ENCODE measurements at regions not wholly inside any gene's neighbourhood (a gene's known extent, or its start where the extent isn't known, plus 50 kb on each side); places are given as distances from the start of the nearest gene placed in this dataset.

DNA sequence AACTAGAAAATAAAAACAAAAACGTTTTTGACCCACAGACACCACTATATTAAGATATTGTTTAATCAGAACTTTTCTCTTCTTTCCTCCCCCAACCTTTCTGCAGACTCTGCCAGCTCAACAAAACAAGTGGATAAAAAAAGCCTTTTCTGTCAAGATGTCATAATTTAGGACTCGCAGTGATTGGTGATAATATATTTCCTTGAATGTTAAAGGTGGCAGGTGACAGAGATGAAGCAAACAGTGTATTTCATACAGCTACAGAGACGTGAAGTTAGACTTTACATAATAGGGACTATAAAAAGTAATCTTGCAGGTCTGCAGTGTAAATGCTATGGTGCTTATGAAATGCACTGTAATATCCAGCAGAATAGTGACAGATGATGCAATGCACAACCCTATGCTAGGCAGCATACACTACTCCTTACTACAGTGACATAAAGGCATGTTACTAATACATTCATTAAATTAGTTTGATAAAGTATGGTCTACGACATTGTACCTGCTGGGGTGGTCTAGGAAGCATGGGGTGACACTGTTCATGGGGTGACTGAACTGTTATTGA is 326.7 kb upstream of the GRAMD2B start:
- DNase-seq (ENCODE audit: low spot score) = no peak
- no TSS peak for BruUV-seq (replicated peaks)

DNA sequence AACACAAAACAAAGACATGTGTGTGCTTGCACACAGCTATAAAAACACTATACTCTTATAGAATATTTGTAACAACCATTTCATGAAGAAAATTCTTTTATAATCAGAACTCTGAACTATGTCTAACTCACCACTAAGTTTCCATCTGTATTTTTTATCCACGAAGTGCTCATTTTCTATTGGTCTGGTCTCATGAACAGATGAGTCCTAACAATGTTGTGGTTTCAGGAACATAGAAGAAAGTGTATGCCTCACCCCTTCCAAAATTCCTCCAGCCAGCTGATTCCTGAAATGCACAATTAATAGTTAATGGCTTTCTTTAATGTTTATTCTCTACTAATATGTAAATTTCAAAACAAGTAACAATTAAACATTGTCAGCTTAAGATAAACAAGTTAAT is 325.3 kb upstream of the GRAMD2B start:
- Histone ChIP-seq H3K9me3 (ENCODE audit: low read length) (no peaks in the 10 kb centered on the region), H3K27me3 (ENCODE audit: control insufficient read depth in 1 of 2, insufficient read depth in 2 of 2, low read length in 2 of 2) (no peaks in the 10 kb centered on the region), H3K27ac (ENCODE audit: extremely low read length, insufficient read depth, low read length) (no peak overlapping the region), H4K20me1 (ENCODE audit: insufficient read depth, low read length) (no peaks in the 10 kb centered on the region), H2AFZ (ENCODE audit: low read length) (no peak overlapping the region), H3K4me3 (replicated peaks in 1 of 3; ENCODE audit: insufficient read depth in 1 of 3, low read depth in 2 of 3, low read length in 3 of 3) (no peak overlapping the region), H3K79me2 (ENCODE audit: insufficient read depth, low read length) (no peaks in the 10 kb centered on the region), H3K9ac (ENCODE audit: insufficient read depth, low read depth, low read length) (no peak overlapping the region), H3K36me3 (replicated peaks in 1 of 2; ENCODE audit: control insufficient read depth in 1 of 2, insufficient read depth in 2 of 2, low read length in 2 of 2) (no peaks in the 10 kb centered on the region), H3K4me1 (ENCODE audit: insufficient read depth, low read length) (no peaks in the 10 kb centered on the region), H3K4me2 (ENCODE audit: low read depth, low read length) (no peak overlapping the region)
- intact Hi-C loops (cut with micrococcal nuclease; ENCODE audit: unreplicated experiment) = no loop called here
- DNase-seq (ENCODE audit: low spot score) = no peak
- ChIA-PET POLR2A (no interaction called here), CTCF (ENCODE audit: low intra/inter-chr PET ratio, low total read pairs) (no interaction called here)
- 0% methylated on average over 1 of the region's 1 CpG for WGBS (ENCODE audit: low lambda C conversion rate)
- no peak for FAIRE-seq
- in situ Hi-C loops (cut with HindIII; ENCODE audit: extremely low pct_ligation_motif_present, low pct_unique_long_range_greater_than_20kb) = no loop called here
- no peak for TF ChIP-seq ONECUT2 (CRISPR knock-in tag; IDR thresholded peaks at IDR 0.05)
- no peak for TF ChIP-seq FOXJ3 (CRISPR knock-in tag; IDR thresholded peaks at IDR 0.05; ENCODE audit: borderline replicate concordance)
- TF ChIP-seq NFYB (CRISPR knock-in tag; IDR thresholded peaks at IDR 0.05) = no peak
- no peak for TF ChIP-seq FLYWCH1 (CRISPR knock-in tag; IDR thresholded peaks at IDR 0.05)
- TF ChIP-seq, protein P1, sequence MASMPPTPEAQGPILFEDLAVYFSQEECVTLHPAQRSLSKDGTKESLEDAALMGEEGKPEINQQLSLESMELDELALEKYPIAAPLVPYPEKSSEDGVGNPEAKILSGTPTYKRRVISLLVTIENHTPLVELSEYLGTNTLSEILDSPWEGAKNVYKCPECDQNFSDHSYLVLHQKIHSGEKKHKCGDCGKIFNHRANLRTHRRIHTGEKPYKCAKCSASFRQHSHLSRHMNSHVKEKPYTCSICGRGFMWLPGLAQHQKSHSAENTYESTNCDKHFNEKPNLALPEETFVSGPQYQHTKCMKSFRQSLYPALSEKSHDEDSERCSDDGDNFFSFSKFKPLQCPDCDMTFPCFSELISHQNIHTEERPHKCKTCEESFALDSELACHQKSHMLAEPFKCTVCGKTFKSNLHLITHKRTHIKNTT (CRISPR knock-in tag; IDR thresholded peaks at IDR 0.05) = no peak
- no peak for TF ChIP-seq ZNF350 (CRISPR knock-in tag; IDR thresholded peaks at IDR 0.05; ENCODE audit: borderline replicate concordance, low read depth)
- no peak for TF ChIP-seq SMAD3 (CRISPR knock-in tag; IDR thresholded peaks at IDR 0.05)
- no peak for TF ChIP-seq NRL (CRISPR knock-in tag; IDR thresholded peaks at IDR 0.05; ENCODE audit: borderline replicate concordance)
- TF ChIP-seq HIVEP1 (CRISPR knock-in tag; IDR thresholded peaks at IDR 0.05) = no peak
- no peak for ATAC-seq
- no TSS peak for BruUV-seq (replicated peaks)

More for the DNA sequence above, 326.7 kb upstream of the GRAMD2B start:
- Histone ChIP-seq H3K9ac (ENCODE audit: insufficient read depth, low read depth, low read length) (no peak overlapping the region), H3K4me2 (ENCODE audit: low read depth, low read length) (no peak overlapping the region), H3K36me3 (replicated peaks in 1 of 2; ENCODE audit: control insufficient read depth in 1 of 2, insufficient read depth in 2 of 2, low read length in 2 of 2) (no peaks in the 10 kb centered on the region), H3K4me3 (replicated peaks in 1 of 3; ENCODE audit: insufficient read depth in 1 of 3, low read depth in 2 of 3, low read length in 3 of 3) (no peak overlapping the region), H3K4me1 (ENCODE audit: insufficient read depth, low read length) (no peaks in the 10 kb centered on the region), H3K27ac (ENCODE audit: extremely low read length, insufficient read depth, low read length) (no peak overlapping the region), H3K9me3 (ENCODE audit: low read length) (no peaks in the 10 kb centered on the region), H4K20me1 (ENCODE audit: insufficient read depth, low read length) (no peaks in the 10 kb centered on the region), H3K79me2 (ENCODE audit: insufficient read depth, low read length) (no peaks in the 10 kb centered on the region), H2AFZ (ENCODE audit: low read length) (no peak overlapping the region), H3K27me3 (ENCODE audit: control insufficient read depth in 1 of 2, insufficient read depth in 2 of 2, low read length in 2 of 2) (no peaks in the 10 kb centered on the region)
- ChIA-PET CTCF (ENCODE audit: low intra/inter-chr PET ratio, low total read pairs) (no interaction called here), POLR2A (no interaction called here)
- in situ Hi-C loops (cut with HindIII; ENCODE audit: extremely low pct_ligation_motif_present, low pct_unique_long_range_greater_than_20kb) = no loop called here
- TF ChIP-seq HOXA3 (CRISPR knock-in tag; IDR thresholded peaks at IDR 0.05) = no peak
- FAIRE-seq (no peak), ATAC-seq (no peak)
- WGBS (ENCODE audit: low lambda C conversion rate) = 8% methylated on average over 3 of the region's 4 CpGs
- intact Hi-C loops (cut with micrococcal nuclease; ENCODE audit: unreplicated experiment) = no loop called here

All from HepG2 (cell line).